Tibial nerve (tissue), 4 donors: ENCODE measurements at regions not wholly inside any gene's neighbourhood (a gene's known extent, or its start where the extent isn't known, plus 50 kb on each side); places are given as distances from the start of the nearest gene placed in this dataset.

Experiments
- CTCF ChIP-seq, 5 experiments: fragments of 200-600 bp in 3 of 5; fragments of 450-650 bp in 2 of 5; sonication (generic) in 3 of 5; IDR thresholded peaks; one replicate each; pipeline ENCODE4 v1.5.1; 2016 to 2019; ENCODE audit warnings: antibody characterized with exemption in 5 of 5, mild to moderate bottlenecking in 3 of 5, moderate library complexity in 2 of 5
- EP300 ChIP-seq, 2 donors: sonication (generic); formaldehyde crosslinking; IDR thresholded peaks; one replicate each; pipeline ENCODE4 v1.6.1; 2017; ENCODE audit warnings: antibody characterized with exemption in 2 of 2, mild to moderate bottlenecking in 1 of 2
- POLR2A ChIP-seq, 2 donors: fragments of 450-650 bp; IDR thresholded peaks; one replicate each; pipeline ENCODE4 v1.6.1; 2017; ENCODE audit warnings: antibody characterized with exemption in 2 of 2, mild to moderate bottlenecking in 2 of 2, moderate library complexity in 2 of 2

GRCh38 chr13:74194846-74195245 lies 60.6 kb upstream of the KLF12 start:
- no peak for TF ChIP-seq CTCF (IDR thresholded peaks at IDR 0.05)
- TF ChIP-seq EP300 (IDR thresholded peaks at IDR 0.05), result no peak
- TF ChIP-seq POLR2A (IDR thresholded peaks at IDR 0.05), result no peak
